Fibroblast of skin of left quadriceps (primary cell): ENCODE measurements at regions not wholly inside any gene's neighbourhood (a gene's known extent, or its start where the extent isn't known, plus 50 kb on each side); places are given as distances from the start of the nearest gene placed in this dataset.

Experiments
- DNase-seq, 2 experiments: peaks; one replicate each; pipeline ENCODE4 v3.0.0-alpha.2; 2013; ENCODE audit warnings: low read depth in 2 of 2

GRCh38 chr15:79185199-79185598, 94.6 kb upstream of the RASGRF1 start:
- no peak for DNase-seq

- DNase-seq = peak; percentile 21 to 24
Measured at GRCh38 chr15:79184465-79184892, 93.9 kb upstream of the RASGRF1 start.

GRCh38 chr15:79180318-79180717, 89.7 kb upstream of the RASGRF1 start:
- no peak for DNase-seq

- no peak for DNase-seq
Measured at GRCh38 chr15:79179597-79179996, 89.0 kb upstream of the RASGRF1 start.

- no peak for DNase-seq
Measured at GRCh38 chr15:79179108-79179561, 88.6 kb upstream of the RASGRF1 start.

GRCh38 chr15:79178594-79178993, 88.0 kb upstream of the RASGRF1 start:
- no peak for DNase-seq

GRCh38 chr15:79176151-79176550, 85.6 kb upstream of the RASGRF1 start:
- DNase-seq = no peak

- DNase-seq = no peak
Measured at GRCh38 chr15:79172801-79173460, 82.4 kb upstream of the RASGRF1 start.

- DNase-seq = no peak
Measured at GRCh38 chr15:79172032-79172481, 81.5 kb upstream of the RASGRF1 start.

- no peak for DNase-seq
Measured at GRCh38 chr15:79171320-79172031, 80.9 kb upstream of the RASGRF1 start.

GRCh38 chr15:79170256-79170664, 79.7 kb upstream of the RASGRF1 start:
- no peak for DNase-seq

- no peak for DNase-seq
Measured at GRCh38 chr15:79169526-79170133, 79.0 kb upstream of the RASGRF1 start.

- no peak for DNase-seq
Measured at GRCh38 chr15:79168922-79169456, 78.4 kb upstream of the RASGRF1 start.

- no peak for DNase-seq
Measured at GRCh38 chr15:79167776-79168175, 77.2 kb upstream of the RASGRF1 start.

GRCh38 chr15:79166311-79166955, 75.9 kb upstream of the RASGRF1 start:
- DNase-seq = no peak

- DNase-seq = no peak
Measured at GRCh38 chr15:79164465-79164864, 73.9 kb upstream of the RASGRF1 start.

GRCh38 chr15:79164043-79164442, 73.5 kb upstream of the RASGRF1 start:
- no peak for DNase-seq

- DNase-seq = no peak
Measured at GRCh38 chr15:79163395-79163794, 72.8 kb upstream of the RASGRF1 start.

GRCh38 chr15:79161837-79162508, 71.4 kb upstream of the RASGRF1 start:
- DNase-seq = no peak

GRCh38 chr15:79160211-79160610, 69.6 kb upstream of the RASGRF1 start:
- DNase-seq = no peak
